Esophagus muscularis mucosa (tissue), 4 donors: ENCODE measurements at regions not wholly inside any gene's neighbourhood (a gene's known extent, or its start where the extent isn't known, plus 50 kb on each side); places are given as distances from the start of the nearest gene placed in this dataset.

ENCODE experiments used
- DNase-seq: peaks from one replicate; pipeline ENCODE4 v3.0.0-alpha.2; 2017; ENCODE audit errors: extremely low spot score
- H3K27ac ChIP-seq, 4 donors: fragments of 200-600 bp; sonication (generic); replicated peaks in 1 of 4; 1 replicate in 3 of 4; 2 replicates in 1 of 4; pipeline ENCODE4 v1.5.1; 2016 to 2019; ENCODE audit warnings: mild to moderate bottlenecking in 1 of 4
- H3K27me3 ChIP-seq, 4 donors: fragments of 200-600 bp; sonication (generic); one replicate each; pipeline versions ENCODE4 v1.5.1 to v1.6.0; 2016 to 2019
- H3K36me3 ChIP-seq, 4 donors: fragments of 200-600 bp; sonication (generic); one replicate each; pipeline ENCODE4 v1.5.1; 2016 to 2019
- H3K4me1 ChIP-seq, 4 donors: fragments of 200-600 bp; sonication (generic); one replicate each; pipeline ENCODE4 v1.5.1; 2016 to 2019
- H3K4me3 ChIP-seq, 4 donors: fragments of 200-600 bp; sonication (generic); 1 replicate in 2 of 4; 2 replicates in 2 of 4; pipeline ENCODE4 v1.5.1; 2016 to 2019; ENCODE audit warnings: mild to moderate bottlenecking in 4 of 4, moderate library complexity in 1 of 4
- H3K9me3 ChIP-seq, 4 donors: fragments of 200-600 bp; sonication (generic); 1 replicate in 3 of 4; 2 replicates in 1 of 4; pipeline ENCODE4 v1.5.1; 2016 to 2019
- EP300 ChIP-seq: sonication (generic); formaldehyde crosslinking; IDR thresholded peaks from one replicate; pipeline ENCODE4 v1.6.1; 2017; ENCODE audit warnings: antibody characterized with exemption
- POLR2A ChIP-seq: fragments of 450-650 bp; IDR thresholded peaks from one replicate; pipeline ENCODE4 v1.6.1; 2017; ENCODE audit warnings: antibody characterized with exemption, moderate library complexity, mild to moderate bottlenecking, low read depth
- POLR2AphosphoS5 ChIP-seq, 2 donors: sonication (generic); formaldehyde crosslinking; IDR thresholded peaks; one replicate each; pipeline ENCODE4 v1.6.1; 2017; ENCODE audit warnings: antibody characterized with exemption in 2 of 2
- WGBS: methylation state at CpG from one replicate; pipeline ENCODE4 v1.1.5; 2018; 5-methylcytosine and 5-hydroxymethylcytosine counted together
- intact Hi-C: fragments of 100-400 bp; cut with DNase I; formaldehyde crosslinking; loops from one replicate; pipeline ENCODE4 v1.15.1; 2023
- TF ChIP-seq, protein P1 (sequence below), 3 experiments: fragments of 200-600 bp in 2 of 3; fragments of 450-650 bp in 1 of 3; sonication (generic) in 2 of 3; IDR thresholded peaks; one replicate each; pipeline ENCODE4 v1.5.1; 2017 to 2019; ENCODE audit warnings: antibody characterized with exemption in 3 of 3, mild to moderate bottlenecking in 2 of 3, moderate library complexity in 1 of 3

- Histone ChIP-seq H3K27ac (no peak overlapping the region), H3K4me3 (no peak overlapping the region), H3K36me3 (no peaks in the 10 kb centered on the region), H3K9me3 (no peaks in the 10 kb centered on the region), H3K4me1 (no peaks in the 10 kb centered on the region), H3K27me3 (no peaks in the 10 kb centered on the region)
- TF ChIP-seq, protein P1, sequence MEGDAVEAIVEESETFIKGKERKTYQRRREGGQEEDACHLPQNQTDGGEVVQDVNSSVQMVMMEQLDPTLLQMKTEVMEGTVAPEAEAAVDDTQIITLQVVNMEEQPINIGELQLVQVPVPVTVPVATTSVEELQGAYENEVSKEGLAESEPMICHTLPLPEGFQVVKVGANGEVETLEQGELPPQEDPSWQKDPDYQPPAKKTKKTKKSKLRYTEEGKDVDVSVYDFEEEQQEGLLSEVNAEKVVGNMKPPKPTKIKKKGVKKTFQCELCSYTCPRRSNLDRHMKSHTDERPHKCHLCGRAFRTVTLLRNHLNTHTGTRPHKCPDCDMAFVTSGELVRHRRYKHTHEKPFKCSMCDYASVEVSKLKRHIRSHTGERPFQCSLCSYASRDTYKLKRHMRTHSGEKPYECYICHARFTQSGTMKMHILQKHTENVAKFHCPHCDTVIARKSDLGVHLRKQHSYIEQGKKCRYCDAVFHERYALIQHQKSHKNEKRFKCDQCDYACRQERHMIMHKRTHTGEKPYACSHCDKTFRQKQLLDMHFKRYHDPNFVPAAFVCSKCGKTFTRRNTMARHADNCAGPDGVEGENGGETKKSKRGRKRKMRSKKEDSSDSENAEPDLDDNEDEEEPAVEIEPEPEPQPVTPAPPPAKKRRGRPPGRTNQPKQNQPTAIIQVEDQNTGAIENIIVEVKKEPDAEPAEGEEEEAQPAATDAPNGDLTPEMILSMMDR (IDR thresholded peaks at IDR 0.05) = no peak
- no peak for TF ChIP-seq EP300
- no peak for TF ChIP-seq POLR2A
- no peak for TF ChIP-seq POLR2AphosphoS5 (IDR thresholded peaks at IDR 0.05)
- 77% methylated on average over 3 of the region's 3 CpGs for WGBS
- intact Hi-C loops = loop anchor here (10.0 kb wide), 1 partner anchor 87 kb away; no protein-coding TSS in a partner anchor
- DNase-seq = no peak
Measured at GRCh38 chr4:138097912-138098600, 144.1 kb downstream of the SLC7A11 start.

GRCh38 chr4:138096384-138097062 is 145.6 kb downstream of the SLC7A11 start:
- 87% methylated on average over 4 of the region's 4 CpGs for WGBS
- no peak for DNase-seq
- no peaks in the 10 kb centered on the region for H3K36me3 ChIP-seq
- H3K27ac ChIP-seq = no peak overlapping the region
- no peaks in the 10 kb centered on the region for H3K9me3 ChIP-seq
- H3K27me3 ChIP-seq = no peaks in the 10 kb centered on the region
- no peak overlapping the region for H3K4me3 ChIP-seq
- TF ChIP-seq POLR2AphosphoS5 (IDR thresholded peaks at IDR 0.05) (no peak), EP300 (no peak), POLR2A (no peak)
- TF ChIP-seq, protein P1 (IDR thresholded peaks at IDR 0.05) = no peak
- no peaks in the 10 kb centered on the region for H3K4me1 ChIP-seq
- intact Hi-C loops = loop anchor here (10.0 kb wide), 1 partner anchor 88 kb away; no protein-coding TSS in a partner anchor

GRCh38 chr4:138095378-138095777 is 146.8 kb downstream of the SLC7A11 start:
- H3K36me3 ChIP-seq = no peaks in the 10 kb centered on the region
- intact Hi-C loops = loop anchor here (10.0 kb wide), 1 partner anchor 89 kb away; no protein-coding TSS in a partner anchor

DNA sequence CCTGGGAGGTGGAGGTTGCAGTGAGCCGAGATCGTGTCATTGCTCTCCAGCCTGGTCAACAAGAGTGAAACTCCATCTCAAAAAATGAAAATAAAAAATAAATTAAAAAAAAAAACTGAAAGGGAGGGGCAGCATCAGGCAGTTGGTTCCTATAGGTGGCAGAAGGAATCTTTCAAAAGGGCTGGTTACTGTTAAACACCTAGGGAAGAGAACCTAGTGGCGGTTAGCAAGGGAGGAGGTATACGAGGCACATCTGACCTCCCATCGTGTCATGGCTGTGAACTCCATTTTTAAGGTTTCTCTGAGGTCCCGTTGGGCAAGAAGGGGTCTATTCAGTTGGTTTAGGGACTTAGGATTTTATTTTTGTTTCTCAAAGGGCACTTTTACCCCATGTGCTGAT is 150.1 kb downstream of the SLC7A11 start:
- intact Hi-C loops = loop anchor here (5.0 to 10.0 kb wide), 4 partner anchors 55 to 970 kb away; no protein-coding TSS in a partner anchor
- DNase-seq = no peak
- no peaks in the 10 kb centered on the region for H3K9me3 ChIP-seq

More at GRCh38 chr4:138095378-138095777, 146.8 kb downstream of the SLC7A11 start:
- DNase-seq = no peak
- H3K27ac ChIP-seq = no peak overlapping the region
- H3K9me3 ChIP-seq = no peaks in the 10 kb centered on the region
- TF ChIP-seq POLR2AphosphoS5 (IDR thresholded peaks at IDR 0.05) (no peak), POLR2A (no peak), EP300 (no peak)
- TF ChIP-seq, protein P1 (IDR thresholded peaks at IDR 0.05) = no peak
- H3K4me3 ChIP-seq = no peak overlapping the region
- H3K4me1 ChIP-seq = peaks cover 0 to 4% (median 2%) of the 10 kb centered on the region in 4 donors
- no peaks in the 10 kb centered on the region for H3K27me3 ChIP-seq
- WGBS = 94% methylated on average over 5 of the region's 5 CpGs

More for the DNA sequence above, 150.1 kb downstream of the SLC7A11 start:
- 92% methylated on average over 6 of the region's 6 CpGs for WGBS
- Histone ChIP-seq H3K27ac (no peak overlapping the region), H3K27me3 (no peaks in the 10 kb centered on the region), H3K4me1 (peaks cover 3 to 16% (median 10%) of the 10 kb centered on the region in 4 donors), H3K36me3 (no peaks in the 10 kb centered on the region), H3K4me3 (no peak overlapping the region)
- TF ChIP-seq, protein P1 (IDR thresholded peaks at IDR 0.05) = no peak
- TF ChIP-seq POLR2A (no peak), POLR2AphosphoS5 (IDR thresholded peaks at IDR 0.05) (no peak), EP300 (no peak)
